Stimulated activated CD4-positive, alpha-beta T cell treated with anti-CD3 and anti-CD28 coated beads, Interleukin-15, amount 100 ng/mL, for 48 hours (primary cell): ENCODE measurements at regions not wholly inside any gene's neighbourhood (a gene's known extent, or its start where the extent isn't known, plus 50 kb on each side); places are given as distances from the start of the nearest gene placed in this dataset.

Experiments
- DNase-seq, 2 donors: peaks; one replicate each; pipeline ENCODE4 v3.0.0-alpha.2; 2020; ENCODE audit warnings: low read depth in 2 of 2

DNA sequence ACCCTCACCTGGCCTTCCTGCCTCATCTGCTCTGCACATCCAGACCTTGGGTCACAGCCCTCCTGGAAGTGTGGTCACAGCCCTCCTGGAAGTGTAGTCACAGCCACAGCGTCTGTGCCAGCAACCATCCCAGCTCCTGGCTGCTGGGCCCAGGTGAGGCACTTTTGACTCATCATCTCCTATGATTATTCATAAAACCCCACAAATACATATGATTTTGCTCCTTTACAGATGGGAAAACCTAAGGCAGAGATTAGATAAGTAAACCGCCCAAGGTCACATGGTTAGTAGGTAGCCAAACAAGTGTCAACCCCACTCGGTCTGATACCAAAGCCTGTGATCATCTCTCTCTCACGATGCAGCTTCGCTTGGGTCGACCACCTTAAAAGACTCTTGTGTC is 94.3 kb downstream of the PRLHR start:
- DNase-seq = no peak

DNA sequence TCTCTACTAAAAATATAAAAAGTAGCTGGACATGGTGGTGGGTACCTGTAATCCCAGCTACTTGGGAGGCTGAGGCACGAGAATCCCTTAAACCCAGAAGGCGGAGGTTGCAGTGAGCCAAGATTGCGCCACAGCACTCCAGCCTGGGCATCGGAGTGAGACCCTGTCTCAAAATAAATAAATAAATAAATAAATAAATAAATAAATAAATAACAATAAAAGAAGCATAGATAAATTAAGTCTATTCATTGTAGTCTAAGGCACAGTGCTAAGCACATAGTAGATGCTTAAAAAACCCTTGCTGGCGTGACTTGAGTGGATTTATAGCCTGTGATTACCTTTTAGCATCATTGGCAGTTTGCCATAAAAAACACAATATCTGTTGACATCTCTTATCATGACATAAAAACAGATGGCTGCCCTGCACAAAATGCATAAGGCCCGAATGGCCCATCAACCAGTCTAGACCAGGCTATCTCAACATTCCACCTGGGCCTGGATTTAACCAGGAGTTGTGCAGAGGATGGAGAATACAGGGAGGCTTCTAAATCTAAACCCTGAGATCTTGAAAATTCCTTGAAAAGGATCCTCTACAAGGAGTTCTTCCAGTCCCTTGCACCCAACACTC is 94.9 kb downstream of the PRLHR start:
- no peak for DNase-seq

DNA sequence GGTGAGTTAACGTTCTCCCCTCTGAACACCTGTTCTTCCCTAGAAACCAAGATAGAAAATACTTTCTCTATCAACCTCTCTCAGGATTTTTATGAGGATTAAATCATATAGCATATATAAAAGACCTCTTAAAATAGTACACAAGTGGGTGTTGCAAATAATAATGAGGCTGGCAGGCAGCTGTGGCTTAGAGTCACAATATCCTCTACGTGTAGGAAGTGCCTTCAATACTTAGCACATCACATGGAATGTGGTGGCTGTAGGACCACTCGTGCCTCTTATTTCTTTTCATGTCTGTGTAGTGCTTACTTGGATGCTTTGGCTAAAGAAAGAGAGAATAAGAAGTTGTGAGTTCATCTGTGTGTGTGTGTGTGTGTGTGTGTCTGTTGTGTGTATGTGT is 96.3 kb downstream of the PRLHR start:
- DNase-seq = no peak

DNA sequence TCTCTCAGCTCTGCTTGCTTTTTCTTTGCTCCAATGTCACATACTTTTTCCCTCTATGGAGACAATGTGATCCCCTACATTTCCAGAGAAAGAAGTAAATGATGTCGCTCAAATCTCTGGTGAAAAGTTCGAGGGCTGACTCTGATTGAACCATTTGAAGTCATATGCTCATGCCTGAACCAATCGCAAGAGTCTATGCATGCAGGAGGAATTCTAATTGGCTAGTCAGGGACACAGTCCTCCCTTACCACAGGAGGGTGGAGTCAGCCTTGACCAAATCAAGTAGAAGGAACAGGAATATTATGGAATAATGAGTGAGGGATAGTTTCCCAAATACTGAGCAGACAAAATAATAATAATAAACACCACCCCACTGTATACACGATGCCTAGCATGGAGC is 96.8 kb downstream of the PRLHR start:
- DNase-seq = no peak

DNA sequence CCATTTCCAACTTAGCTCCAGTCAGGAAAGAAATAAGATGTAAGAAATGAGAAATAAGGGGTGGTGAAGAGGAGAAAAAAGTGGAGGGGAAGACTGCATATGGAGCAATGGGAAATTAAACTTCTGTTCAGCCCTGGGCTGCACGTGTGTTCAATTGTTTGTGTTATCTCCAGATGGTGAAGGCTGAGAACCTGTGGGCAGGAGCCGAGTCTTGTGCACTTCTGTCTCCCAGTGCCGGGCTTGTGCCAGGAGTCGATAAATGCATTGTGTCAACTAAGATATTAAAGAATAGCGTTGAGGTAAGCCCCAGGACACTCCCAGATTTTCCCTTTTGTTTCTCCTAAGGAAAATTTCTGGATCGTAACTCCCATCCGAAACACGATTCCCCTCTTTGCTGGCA is 98.2 kb downstream of the PRLHR start:
- no peak for DNase-seq

DNA sequence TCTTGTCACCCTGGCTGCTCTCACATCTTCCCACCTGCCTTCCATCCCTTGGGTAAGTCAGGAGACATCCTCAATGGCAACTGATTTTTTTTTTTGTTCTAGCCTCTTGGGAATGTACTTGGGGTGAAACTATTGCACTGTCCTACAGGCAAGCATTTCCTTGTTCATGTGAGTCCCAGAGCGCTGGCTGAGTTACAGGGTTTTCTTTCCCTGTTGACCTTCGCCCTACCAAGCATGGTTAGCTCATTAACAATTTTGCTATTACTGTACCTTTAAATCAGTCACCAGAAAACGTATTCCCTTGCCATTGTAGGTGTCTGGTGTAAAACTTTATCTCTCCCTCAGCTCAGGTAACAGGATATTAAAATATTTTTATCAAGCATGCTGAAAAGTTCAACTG is 98.9 kb downstream of the PRLHR start:
- DNase-seq = no peak

DNA sequence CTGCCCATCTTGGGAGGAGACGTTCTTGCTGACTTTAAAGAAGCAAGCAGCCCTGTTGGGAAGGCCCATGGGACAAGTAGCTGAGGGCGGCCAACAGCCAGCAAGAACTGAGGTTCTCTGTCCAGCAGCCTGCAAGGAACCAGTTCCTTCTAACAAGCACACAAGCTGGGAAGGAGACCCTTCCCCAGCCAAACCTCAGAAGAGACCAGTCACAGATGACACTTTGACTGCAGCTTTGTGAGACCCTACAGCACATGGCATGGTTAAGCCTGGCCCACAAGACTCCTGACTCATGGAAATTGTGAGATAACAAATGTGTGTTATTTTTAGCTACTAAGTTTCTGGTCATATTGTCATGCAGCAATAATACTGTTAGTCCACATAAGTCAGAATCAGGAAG is 99.9 kb downstream of the PRLHR start:
- DNase-seq = no peak

DNA sequence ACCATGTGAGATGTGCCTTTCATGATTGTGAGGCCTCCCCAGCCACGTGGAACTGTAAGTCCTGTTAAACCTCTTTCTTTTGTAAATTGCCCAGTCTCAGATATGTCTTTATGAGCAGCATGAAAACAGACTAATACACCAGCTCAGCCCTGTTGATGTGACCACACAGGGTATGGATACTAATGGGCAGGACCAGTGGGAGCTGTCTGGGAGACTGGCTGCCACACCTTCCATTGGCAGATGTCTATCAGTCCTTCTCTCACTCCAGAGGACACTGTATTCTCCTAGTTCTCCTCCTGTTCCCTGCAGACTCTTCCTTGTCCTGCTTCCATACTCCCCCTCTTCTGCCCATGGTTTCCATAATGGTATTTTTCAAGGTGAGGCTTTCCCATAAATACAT is 104.4 kb downstream of the PRLHR start:
- DNase-seq = no peak

DNA sequence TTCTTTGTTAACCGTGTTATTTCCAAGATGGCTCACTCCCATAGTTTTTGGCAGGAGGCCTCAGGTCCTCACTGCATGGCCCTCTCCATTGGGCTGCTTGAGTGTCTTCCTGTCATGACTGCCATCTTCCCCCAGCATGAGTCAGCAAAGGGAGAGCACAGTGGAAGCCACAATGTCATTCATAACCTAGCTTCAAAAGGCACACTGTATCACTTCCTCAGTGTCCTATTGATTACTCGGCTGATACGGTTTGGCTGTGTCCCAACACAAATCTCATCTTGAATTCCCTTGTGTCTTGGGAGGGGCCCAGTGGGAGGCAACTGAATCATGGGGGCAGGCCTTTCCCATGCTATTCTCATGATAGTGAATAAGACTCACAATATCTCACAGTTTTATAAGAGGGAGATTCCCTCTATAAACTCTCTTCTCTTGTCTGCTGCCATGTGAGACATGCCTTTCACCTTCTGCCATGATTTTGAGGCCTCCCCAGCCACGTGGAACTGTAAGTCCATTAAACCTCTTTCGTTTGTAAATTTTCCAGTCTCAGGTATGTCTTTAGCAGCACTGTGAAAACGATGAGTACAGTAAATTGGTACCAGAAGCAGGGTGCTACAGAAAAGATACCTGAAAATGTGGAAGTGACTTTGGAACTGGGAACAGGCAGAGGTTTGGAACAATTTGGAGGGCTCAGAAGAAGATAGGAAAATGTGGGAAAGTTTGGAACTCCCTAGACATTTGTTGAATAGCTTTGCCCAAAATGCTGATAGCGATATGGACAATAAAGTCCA is 106.5 kb downstream of the PRLHR start:
- no peak for DNase-seq

DNA sequence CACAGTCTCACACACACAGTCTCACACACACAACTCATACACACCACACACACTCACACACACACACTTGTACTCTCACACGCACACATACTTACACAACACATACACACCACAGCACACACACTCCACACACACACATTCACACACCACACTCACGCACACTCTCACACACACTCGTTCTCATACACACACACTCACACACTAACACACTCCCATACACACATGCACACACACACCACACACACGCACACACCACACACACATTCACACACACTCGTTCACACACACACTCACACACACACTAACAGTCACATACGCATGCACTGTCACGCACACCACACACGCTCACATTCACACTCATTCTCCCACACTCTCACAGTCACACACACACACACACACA is 109.8 kb downstream of the PRLHR start:
- DNase-seq = no peak

DNA sequence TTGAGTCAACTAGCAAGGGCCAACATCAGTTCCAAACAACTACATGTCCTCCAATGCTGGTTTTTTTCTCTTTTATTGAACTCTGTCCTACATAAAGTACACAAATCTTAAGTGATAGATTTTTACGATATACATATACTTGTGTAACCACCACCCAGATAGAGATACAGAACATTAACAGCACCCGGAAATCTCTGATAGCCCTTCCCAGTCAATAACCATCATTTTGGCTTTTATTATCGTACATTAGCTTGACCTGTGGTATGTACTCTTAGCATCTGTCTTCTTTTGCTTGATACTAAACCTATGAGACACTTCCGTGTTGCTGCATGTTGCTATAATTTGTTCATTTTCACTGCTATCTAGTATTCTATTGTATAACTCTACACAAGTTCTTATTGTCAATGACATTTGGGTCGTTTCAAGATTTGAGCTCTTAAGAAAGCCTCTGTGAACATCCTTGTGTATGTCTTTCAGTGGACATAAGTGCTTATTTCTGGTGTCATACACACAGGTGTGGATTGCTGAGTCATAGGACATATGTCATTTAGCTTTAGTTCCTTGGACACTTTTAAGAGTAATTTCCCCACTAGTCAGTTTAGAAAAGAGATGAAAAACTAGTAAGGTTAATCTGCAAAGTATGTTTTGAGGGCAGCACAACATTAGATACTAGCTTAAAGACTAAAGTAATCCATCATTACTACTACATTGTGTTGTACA is 111.1 kb downstream of the PRLHR start:
- DNase-seq = no peak

DNA sequence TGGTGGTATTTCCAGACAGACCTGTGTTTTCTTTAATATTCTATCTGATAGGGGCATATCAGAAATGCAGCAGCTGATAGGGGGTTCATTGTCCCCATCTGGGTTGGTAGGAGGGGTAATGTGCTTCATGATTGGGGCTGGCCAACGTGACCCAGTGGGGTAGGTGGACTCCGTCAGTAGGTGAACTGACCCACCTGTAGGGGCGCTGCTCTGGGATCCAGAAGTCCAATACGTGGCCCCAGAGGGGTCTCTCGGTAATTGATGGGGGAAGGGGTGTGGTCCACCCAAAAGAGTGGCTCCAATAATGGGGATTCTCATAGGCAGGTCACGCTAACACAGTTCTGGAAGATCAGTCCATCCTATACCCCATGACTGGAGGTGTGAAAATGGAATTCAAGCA is 112.0 kb downstream of the PRLHR start:
- no peak for DNase-seq

DNA sequence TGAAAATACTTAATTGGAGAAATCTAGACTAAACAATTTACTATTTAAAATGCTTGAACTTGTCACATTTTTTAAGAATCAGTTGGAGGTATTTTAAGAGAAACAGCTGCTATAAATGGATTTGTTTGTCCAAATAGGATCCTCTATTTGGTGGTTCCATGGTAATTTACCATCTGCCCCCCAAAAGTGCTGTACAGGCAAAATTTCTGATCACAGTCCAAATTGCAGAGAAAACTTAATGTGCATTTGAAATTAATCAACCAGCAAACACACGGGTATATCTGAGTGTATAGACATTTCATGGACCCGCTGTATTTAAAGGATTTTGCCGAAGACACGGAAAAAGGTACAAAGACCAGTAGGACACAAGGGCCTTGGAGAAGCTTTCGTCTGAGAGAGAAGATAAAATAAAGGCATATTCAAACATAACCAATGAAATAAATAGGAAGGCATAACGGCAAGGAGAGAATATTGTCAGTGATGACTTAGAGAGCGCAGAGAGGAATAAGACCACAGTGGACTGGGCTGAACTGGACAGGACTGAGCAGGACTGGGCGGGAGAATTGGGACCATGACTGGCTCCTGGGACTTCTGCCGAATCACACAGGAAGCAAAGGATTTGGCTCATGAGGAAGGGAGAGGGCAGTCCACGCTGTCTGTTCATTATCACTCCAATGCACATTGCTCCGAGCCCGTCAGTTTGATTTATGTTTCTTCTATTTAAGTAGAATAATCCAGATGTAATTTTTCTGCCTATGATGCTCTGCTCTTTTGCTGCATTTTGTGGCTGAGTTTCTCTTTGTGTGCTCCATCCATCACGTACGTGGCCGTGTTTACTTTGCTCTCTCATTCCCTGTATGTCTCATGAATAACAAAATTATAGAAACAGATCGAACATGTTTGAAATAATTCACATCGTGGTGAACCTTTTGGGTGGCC is 112.8 kb downstream of the PRLHR start:
- no peak for DNase-seq

DNA sequence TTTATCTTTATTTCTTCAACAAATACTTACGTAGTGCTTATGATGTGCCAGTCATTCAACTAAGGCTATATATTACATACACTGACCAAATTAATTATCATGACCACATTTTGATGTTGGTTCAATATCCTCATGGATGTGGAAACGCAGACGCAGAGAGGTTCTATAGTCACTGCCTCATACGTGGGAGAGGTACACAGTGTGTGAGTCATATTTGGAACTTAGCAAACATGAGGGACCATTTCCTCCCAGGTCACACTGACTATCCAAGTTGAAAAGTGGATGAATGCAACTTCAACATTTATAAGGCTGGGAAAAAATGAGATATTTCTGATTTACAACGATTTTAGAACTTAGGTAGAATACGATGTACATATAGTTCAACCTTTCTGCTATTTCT is 113.6 kb downstream of the PRLHR start:
- DNase-seq = no peak

DNA sequence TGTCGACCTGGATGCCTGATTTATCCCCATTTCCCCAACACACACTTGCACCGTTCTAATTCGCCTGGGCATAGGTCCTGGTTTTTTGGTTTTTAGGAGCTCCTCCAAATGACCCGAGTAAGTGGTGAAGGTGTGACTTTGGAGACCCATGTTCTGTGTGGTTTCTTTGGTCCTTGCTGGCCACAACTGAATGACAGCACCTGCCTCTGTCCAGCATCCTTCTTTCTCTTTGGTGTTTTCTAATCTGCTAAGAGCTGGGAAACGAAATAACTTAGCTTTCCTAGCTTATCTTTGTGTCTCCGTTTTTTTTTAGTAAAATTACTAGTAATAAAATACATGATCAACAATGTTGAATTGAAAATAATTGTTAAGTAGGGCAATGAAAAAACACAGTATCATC is 120.2 kb downstream of the PRLHR start:
- DNase-seq = no peak

DNA sequence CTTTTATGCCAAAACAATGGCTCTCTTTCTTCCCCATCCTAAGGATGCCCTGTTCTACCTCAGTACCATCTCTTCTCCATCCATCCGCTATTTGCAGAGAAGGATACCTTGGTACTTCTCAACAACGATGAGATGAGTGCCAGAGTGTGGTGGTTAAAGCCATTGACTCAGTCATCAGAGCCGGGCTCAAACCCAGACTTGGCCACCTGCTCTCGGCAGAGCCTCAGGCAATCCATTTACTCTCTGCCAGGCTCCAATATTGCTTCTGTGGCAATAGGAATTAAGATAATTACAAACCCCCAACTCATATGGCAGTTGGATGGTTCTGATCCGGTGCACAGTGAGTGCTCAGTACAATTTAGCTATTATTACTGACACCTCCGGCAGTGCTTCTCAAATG is 121.3 kb downstream of the PRLHR start:
- DNase-seq = no peak

DNA sequence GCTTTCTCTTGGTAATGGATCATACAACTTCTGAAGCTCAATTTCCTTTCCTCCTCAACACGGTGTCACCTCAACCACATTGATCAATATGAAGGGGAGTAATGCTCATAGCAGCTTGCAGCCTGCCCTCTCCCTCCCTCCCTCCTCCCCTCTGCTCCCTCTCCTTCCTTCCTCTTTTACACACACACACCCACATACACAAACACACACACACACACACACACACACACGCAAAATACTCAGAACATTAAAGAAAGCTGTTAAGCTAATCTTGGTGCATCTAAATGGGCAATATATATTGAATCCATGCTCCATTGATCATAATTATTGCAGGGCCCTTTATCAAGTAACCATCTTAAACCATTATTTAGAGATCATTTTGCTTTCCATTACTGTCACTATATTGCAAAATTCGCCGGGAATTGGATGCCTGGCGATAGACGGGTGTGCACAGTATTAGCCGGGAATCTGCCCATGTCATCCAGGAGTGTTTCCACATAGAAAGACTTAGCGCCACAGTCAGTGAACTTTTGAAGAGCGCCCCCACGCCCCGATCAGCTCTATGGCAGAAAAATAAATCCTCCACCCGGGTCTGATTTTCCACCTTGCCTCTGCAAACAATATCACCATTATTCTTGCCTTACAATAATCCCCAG is 122.0 kb downstream of the PRLHR start:
- no peak for DNase-seq

DNA sequence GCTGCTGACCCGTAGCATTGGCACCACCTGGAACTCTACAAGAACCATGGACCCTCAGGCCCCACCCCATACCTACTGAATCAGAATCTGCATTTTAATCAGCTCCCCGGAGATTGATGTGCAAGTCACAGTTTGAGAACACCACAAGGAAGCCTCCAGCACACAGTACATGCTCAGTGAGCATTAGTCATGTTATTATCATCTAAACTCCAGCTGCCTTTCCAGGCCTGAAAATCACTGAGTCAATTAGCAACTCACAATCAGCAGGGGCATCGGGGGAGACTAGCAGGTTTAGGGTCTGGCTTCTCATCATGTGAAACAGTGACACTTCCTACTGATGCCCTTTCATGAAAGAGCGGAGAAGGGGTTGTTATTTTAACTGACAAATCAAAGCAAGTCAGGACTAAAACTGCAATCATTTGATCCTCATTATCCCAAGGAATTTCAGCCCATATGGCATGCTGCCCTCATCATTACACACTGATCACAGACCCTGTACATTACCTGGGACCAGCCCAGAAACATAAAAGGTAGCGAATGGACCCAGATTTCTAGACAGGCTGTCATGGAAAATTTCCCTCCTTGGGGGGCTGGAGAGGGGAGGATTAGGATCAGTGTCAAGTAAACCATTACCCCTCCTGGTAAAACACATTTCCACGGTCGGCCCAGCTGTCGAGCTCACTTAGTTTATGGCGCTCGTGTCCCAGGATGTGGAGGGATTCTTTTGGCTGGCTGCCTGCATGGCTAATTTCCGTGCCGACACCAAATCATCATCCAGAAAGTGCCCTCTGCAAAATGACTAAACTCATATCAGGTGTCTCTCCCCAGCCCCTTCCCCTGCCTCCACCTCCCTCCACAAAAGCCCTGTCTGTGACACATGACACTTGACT is 122.8 kb downstream of the PRLHR start:
- no peak for DNase-seq

DNA sequence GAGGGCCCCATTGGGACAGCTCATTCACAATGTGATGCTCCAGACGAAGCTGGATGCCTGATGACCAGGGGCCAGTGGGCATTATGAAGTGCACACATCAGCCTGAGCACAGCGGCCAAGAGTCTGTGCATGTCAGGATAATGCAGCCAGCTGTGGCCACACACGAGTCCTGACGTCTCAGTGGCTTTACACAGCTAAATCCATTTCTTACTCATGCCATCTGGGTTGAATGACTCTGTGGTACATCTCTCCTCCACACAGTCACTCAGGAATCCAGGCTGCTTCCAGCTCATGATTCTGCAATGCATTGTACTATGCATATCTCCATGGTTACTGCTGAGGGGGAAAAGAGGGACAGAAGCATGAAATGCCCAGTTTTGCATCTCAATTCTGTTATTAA is 123.6 kb downstream of the PRLHR start:
- no peak for DNase-seq

DNA sequence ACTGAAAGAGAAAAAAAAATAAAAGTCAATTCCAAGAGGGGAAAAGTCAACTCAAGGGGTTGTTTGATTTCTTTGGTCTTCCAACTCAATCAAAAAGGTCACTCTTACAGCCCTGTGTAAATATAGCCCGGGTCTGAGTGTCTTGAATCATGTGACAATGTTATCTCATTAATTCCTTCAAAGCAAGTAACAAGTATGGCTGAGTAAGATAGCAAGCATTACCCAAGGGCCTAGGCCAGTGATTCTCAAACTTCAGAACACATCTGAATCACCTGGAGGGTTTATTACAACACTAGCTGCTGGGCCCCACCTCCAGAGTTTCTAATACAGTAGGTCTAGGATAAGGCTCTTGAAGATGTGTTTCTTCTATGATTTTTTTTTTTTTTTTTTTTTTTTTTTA is 125.0 kb downstream of the PRLHR start:
- DNase-seq = no peak
